Natural killer cell (primary cell): ENCODE measurements at regions not wholly inside any gene's neighbourhood (a gene's known extent, or its start where the extent isn't known, plus 50 kb on each side); places are given as distances from the start of the nearest gene placed in this dataset.

Source experiments
- ATAC-seq, 3 donors: fragments of 150-1000 bp in 2 of 3; fragments of 200-7000 bp in 1 of 3; cut with Tn5 transposase; 1 replicate in 1 of 3; 2 replicates in 2 of 3; pipeline ENCODE4 v1.10.0; 2021; ENCODE audit warnings: mild to moderate bottlenecking in 2 of 3, moderate library complexity in 2 of 3
- DNase-seq, 2 donors: peaks; one replicate each; pipeline versions ENCODE4 v3.0.0 to v3.0.0-alpha.2; 2013 to 2021; ENCODE audit warnings: mixed read lengths in 1 of 2
- H3K27ac ChIP-seq: one replicate; pipeline ENCODE4 v1.5.1; 2013; ENCODE audit warnings: mild to moderate bottlenecking, low read length
- H3K27me3 ChIP-seq: one replicate; pipeline ENCODE4 v1.6.1; 2013; ENCODE audit warnings: low read length; ENCODE audit not compliant: control insufficient read depth, insufficient read depth
- H3K36me3 ChIP-seq: one replicate; pipeline ENCODE4 v1.6.1; 2013; ENCODE audit warnings: low read length; ENCODE audit not compliant: control insufficient read depth, insufficient read depth
- H3K4me1 ChIP-seq: one replicate; pipeline ENCODE4 v1.6.1; 2013; ENCODE audit warnings: low read length; ENCODE audit not compliant: control insufficient read depth, insufficient read depth
- H3K4me3 ChIP-seq: one replicate; pipeline ENCODE4 v1.5.1; 2013; ENCODE audit warnings: low read length
- H3K9me3 ChIP-seq: one replicate; pipeline ENCODE4 v1.6.1; 2013; ENCODE audit warnings: low read length; ENCODE audit not compliant: control insufficient read depth, insufficient read depth
- H3K27ac Mint-ChIP-seq, 2 donors: one replicate each; pipeline ENCODE4 v1.8.0; 2022; ENCODE audit warnings: mild to moderate bottlenecking in 2 of 2, mixed read lengths in 2 of 2, moderate library complexity in 1 of 2
- H3K27me3 Mint-ChIP-seq, 2 donors: one replicate each; pipeline ENCODE4 v1.8.0; 2022; ENCODE audit warnings: low read depth in 2 of 2, mixed read lengths in 2 of 2
- H3K36me3 Mint-ChIP-seq: one replicate; pipeline ENCODE4 v1.8.0; 2022; ENCODE audit warnings: mixed read lengths
- H3K4me1 Mint-ChIP-seq, 2 donors: one replicate each; pipeline ENCODE4 v1.8.0; 2022; ENCODE audit warnings: mixed read lengths in 2 of 2
- H3K4me3 Mint-ChIP-seq: one replicate; pipeline ENCODE4 v1.8.0; 2022; ENCODE audit warnings: mild to moderate bottlenecking, moderate library complexity, mixed read lengths
- H3K9me3 Mint-ChIP-seq, 2 donors: one replicate each; pipeline ENCODE4 v1.8.0; 2022; ENCODE audit warnings: mixed read lengths in 2 of 2
- WGBS: methylation state at CpG from one replicate; pipeline ENCODE4 v1.1.7; 2013; ENCODE audit warnings: missing lambda C conversion rate; ENCODE audit not compliant: insufficient coverage; 5-methylcytosine and 5-hydroxymethylcytosine counted together
- intact Hi-C: fragments of 100-400 bp; cut with micrococcal nuclease; formaldehyde crosslinking; loops from one replicate; pipeline ENCODE4 v1.14.2; 2022
- TF ChIP-seq, protein P1 (sequence below): fragments of 200-600 bp; IDR thresholded peaks from one replicate; pipeline ENCODE4 v1.8.0; 2022; ENCODE audit warnings: antibody characterized with exemption

DNA sequence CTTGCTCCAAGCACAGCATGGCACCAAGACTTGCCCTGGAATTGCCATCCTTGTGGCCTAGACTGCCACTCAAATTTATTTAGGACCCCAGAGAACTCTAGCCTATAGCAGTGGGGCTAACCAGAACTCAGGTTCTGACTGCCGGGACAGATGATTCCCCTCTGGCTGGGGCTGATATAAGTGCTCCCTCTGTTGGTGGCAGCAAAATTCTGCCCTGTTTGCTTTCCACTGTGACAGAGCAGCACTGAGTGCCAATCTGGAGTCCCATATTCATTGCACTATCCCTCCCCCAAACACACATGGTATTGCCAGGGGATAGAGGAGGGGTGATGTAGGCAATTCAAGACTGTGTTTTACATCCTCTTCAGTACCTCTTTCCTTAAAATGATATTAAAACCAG, 1081.9 kb downstream of the FAT4 start:
- no peak overlapping the region for H3K4me3 Mint-ChIP-seq
- ATAC-seq (no peak), DNase-seq (no peak)
- H3K27ac Mint-ChIP-seq: no peak overlapping the region
- peaks cover 13 to 24% of the 10 kb centered on the region in 2 donors for H3K9me3 Mint-ChIP-seq
- Histone ChIP-seq H3K27ac (no peak overlapping the region), H3K36me3 (no peaks in the 10 kb centered on the region), H3K27me3 (no peaks in the 10 kb centered on the region), H3K4me1 (no peaks in the 10 kb centered on the region), H3K9me3 (peaks cover 7% of the 10 kb centered on the region), H3K4me3 (no peak overlapping the region)
- H3K36me3 Mint-ChIP-seq: peaks cover 8% of the 10 kb centered on the region
- TF ChIP-seq, protein P1, sequence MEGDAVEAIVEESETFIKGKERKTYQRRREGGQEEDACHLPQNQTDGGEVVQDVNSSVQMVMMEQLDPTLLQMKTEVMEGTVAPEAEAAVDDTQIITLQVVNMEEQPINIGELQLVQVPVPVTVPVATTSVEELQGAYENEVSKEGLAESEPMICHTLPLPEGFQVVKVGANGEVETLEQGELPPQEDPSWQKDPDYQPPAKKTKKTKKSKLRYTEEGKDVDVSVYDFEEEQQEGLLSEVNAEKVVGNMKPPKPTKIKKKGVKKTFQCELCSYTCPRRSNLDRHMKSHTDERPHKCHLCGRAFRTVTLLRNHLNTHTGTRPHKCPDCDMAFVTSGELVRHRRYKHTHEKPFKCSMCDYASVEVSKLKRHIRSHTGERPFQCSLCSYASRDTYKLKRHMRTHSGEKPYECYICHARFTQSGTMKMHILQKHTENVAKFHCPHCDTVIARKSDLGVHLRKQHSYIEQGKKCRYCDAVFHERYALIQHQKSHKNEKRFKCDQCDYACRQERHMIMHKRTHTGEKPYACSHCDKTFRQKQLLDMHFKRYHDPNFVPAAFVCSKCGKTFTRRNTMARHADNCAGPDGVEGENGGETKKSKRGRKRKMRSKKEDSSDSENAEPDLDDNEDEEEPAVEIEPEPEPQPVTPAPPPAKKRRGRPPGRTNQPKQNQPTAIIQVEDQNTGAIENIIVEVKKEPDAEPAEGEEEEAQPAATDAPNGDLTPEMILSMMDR: no peak
- H3K27me3 Mint-ChIP-seq: no peaks in the 10 kb centered on the region
- no peaks in the 10 kb centered on the region for H3K4me1 Mint-ChIP-seq
- intact Hi-C loops: no loop called here
- 100% methylated on average over 1 of the region's 1 CpG for WGBS

DNA sequence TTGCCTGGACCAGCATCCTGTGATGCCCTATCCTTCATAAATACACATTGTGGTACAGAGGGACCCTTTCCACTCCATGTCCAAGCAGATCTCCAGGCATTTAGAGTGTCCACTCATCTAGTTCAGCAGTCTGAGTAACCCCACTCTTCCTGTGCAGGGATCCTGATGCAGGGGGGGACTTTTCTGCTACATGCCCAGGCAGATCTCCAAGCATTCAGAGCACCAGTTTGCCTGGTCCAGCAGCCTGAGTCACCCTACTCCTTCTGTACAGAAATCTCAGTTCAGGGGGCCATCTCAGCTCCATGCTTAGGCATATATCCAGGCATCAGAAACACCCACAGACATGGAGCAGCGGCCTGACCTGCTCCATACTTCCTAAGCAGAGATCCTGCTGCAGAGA, 1089.8 kb downstream of the FAT4 start:
- H3K9me3 Mint-ChIP-seq: peaks cover 4 to 10% of the 10 kb centered on the region in 2 donors
- no peak for ATAC-seq
- H3K36me3 Mint-ChIP-seq: peaks cover 5% of the 10 kb centered on the region
- no peak overlapping the region for H3K4me3 Mint-ChIP-seq
- Histone ChIP-seq H3K9me3 (no peaks in the 10 kb centered on the region), H3K27me3 (no peaks in the 10 kb centered on the region), H3K4me3 (no peak overlapping the region), H3K36me3 (no peaks in the 10 kb centered on the region), H3K4me1 (no peaks in the 10 kb centered on the region), H3K27ac (no peak overlapping the region)
- TF ChIP-seq, protein P1: no peak
- no peaks in the 10 kb centered on the region for H3K27me3 Mint-ChIP-seq
- no peak overlapping the region for H3K27ac Mint-ChIP-seq
- intact Hi-C loops: no loop called here
- 66% methylated on average over 1 of the region's 1 CpG for WGBS
- DNase-seq: no peak
- no peaks in the 10 kb centered on the region for H3K4me1 Mint-ChIP-seq

DNA sequence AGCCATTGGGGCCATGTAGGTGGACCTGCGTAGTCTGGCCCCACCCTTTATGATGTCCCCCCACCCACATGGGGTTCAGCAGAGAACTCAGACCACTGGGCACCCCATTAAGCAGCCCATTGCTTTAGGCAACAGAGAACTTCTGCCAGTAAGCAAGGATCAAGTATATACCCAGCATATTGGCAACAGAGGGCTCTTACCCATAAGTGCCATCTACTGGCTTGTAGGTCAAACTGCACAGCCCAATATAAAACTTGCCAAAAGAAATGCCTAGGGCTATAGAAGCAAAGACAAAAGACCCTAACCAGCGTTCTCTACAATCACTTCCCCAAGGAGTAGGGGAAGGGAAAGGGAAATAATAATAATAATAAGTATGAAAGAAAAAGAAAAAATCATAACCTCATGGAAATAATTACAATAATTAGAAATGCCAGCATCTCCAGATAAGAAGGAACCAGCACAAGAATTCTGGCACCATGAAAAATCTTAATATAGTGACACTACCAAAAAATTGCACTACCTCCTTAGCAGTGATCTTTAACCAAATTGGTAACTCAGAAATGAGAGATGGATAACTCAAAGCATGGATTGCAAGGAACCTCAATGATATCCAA, 1090.7 kb downstream of the FAT4 start:
- DNase-seq: no peak
- no peak for ATAC-seq
- Histone ChIP-seq H3K27ac (no peak overlapping the region), H3K4me1 (no peaks in the 10 kb centered on the region), H3K9me3 (no peaks in the 10 kb centered on the region), H3K36me3 (no peaks in the 10 kb centered on the region), H3K27me3 (no peaks in the 10 kb centered on the region), H3K4me3 (no peak overlapping the region)
- 86% methylated on average over 1 of the region's 2 CpGs for WGBS
- Mint-ChIP-seq H3K27me3 (no peaks in the 10 kb centered on the region), H3K9me3 (peaks cover 4 to 10% of the 10 kb centered on the region in 2 donors), H3K4me3 (no peak overlapping the region), H3K36me3 (peaks cover 5% of the 10 kb centered on the region), H3K27ac (no peak overlapping the region), H3K4me1 (no peaks in the 10 kb centered on the region)
- TF ChIP-seq, protein P1: no peak
- intact Hi-C loops: no loop called here

GRCh38 chr4:126409746-126410145, 1095.0 kb downstream of the FAT4 start:
- H3K4me3 ChIP-seq: no peak overlapping the region
- no peak overlapping the region for H3K27ac Mint-ChIP-seq
- no peak overlapping the region for H3K4me3 Mint-ChIP-seq
- intact Hi-C loops: no loop called here
- H3K9me3 Mint-ChIP-seq: peaks cover 7 to 10% of the 10 kb centered on the region in 2 donors
- no peaks in the 10 kb centered on the region for H3K4me1 ChIP-seq
- H3K36me3 ChIP-seq: no peaks in the 10 kb centered on the region
- H3K36me3 Mint-ChIP-seq: peaks cover 5% of the 10 kb centered on the region
- TF ChIP-seq, protein P1: no peak
- no peak overlapping the region for H3K27ac ChIP-seq
- no peaks in the 10 kb centered on the region for H3K27me3 Mint-ChIP-seq
- H3K9me3 ChIP-seq: no peaks in the 10 kb centered on the region
- no peak for ATAC-seq
- no peaks in the 10 kb centered on the region for H3K4me1 Mint-ChIP-seq
- 88% methylated on average over 4 of the region's 4 CpGs for WGBS
- no peaks in the 10 kb centered on the region for H3K27me3 ChIP-seq
- no peak for DNase-seq
